ENCODE measurements at regions not wholly inside any gene's neighbourhood (a gene's known extent, or its start where the extent isn't known, plus 50 kb on each side); places are given as distances from the start of the nearest gene placed in this dataset.

DNA sequence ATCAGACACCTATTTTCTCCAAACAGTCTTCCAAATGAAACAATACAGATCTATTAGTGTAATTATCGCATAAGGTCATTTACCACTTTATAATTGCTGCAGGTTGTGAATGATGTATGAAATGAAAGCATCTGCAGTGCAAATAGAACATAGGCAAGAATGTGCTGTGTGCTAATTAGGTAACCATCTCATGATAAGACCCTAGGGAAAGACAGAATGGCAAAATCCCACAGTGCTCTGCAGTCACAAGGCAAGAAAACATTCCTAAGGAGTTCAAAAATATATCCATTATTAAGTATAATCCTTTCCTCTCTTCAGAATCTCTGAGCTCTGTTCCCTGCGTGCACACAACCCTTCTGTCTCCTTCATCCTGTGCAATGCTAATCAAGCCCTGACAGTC lies 488.1 kb downstream of the NR4A2 start (continued):
- TF ChIP-seq, protein P1, sequence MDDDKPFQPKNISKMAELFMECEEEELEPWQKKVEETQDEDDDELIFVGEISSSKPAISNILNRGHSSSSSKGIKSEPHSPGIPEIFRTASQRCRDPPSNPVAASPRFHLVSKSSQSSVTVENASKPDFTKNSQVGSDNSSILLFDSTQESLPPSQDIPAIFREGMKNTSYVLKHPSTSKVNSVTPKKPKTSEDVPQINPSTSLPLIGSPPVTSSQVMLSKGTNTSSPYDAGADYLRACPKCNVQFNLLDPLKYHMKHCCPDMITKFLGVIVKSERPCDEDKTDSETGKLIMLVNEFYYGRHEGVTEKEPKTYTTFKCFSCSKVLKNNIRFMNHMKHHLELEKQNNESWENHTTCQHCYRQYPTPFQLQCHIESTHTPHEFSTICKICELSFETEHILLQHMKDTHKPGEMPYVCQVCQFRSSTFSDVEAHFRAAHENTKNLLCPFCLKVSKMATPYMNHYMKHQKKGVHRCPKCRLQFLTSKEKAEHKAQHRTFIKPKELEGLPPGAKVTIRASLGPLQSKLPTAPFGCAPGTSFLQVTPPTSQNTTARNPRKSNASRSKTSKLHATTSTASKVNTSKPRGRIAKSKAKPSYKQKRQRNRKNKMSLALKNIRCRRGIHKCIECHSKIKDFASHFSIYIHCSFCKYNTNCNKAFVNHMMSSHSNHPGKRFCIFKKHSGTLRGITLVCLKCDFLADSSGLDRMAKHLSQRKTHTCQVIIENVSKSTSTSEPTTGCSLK (tag by site-specific recombination; IDR thresholded peaks at IDR 0.05): no peak
- TF ChIP-seq ZFP3 (tag by site-specific recombination; IDR thresholded peaks at IDR 0.05; ENCODE audit: low read depth) (no peak), ZNF169 (tag by site-specific recombination; IDR thresholded peaks at IDR 0.05) (no peak), EGR2 (tag by site-specific recombination; IDR thresholded peaks at IDR 0.05; ENCODE audit: low read depth) (no peak), ZNF133 (tag by site-specific recombination; IDR thresholded peaks at IDR 0.05) (no peak)

DNA sequence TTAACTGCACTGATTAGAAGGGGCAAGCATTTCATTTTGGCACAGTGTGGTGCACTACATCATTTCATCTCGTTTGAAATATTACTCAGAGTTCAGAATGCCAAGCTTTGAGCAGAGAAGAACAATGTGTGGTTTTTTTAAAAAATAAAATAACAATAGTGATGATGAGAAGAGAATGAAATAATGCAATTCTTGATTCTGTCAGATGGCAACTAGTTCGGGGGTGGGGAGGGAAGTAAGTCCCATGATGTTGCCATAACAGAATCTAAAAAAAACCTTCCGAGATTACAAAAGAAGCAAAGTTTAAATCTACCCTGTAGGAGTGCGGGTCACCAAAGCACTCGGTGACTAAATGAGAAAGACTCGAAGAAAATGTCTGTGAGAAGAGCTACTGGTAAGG lies 490.4 kb downstream of the NR4A2 start:
- Histone ChIP-seq H3K4me1 (ENCODE audit: control insufficient read depth, insufficient read depth, low read length) (no peaks in the 10 kb centered on the region), H3K4me3 (ENCODE audit: low read depth, low read length) (no peak overlapping the region), H3K27ac (ENCODE audit: extremely low read depth, low read depth, low read length) (no peak overlapping the region), H3K9me3 (ENCODE audit: control insufficient read depth, insufficient read depth, low read depth, low read length) (no peaks in the 10 kb centered on the region), H3K36me3 (ENCODE audit: control insufficient read depth in 2 of 2, insufficient read depth in 1 of 2, low read length in 2 of 2) (no peaks in the 10 kb centered on the region)
- ChIA-PET CTCF (no interaction called here), POLR2A (no interaction called here)
- no peak for TF ChIP-seq ZFP37 (tag by site-specific recombination; IDR thresholded peaks at IDR 0.05)
- TF ChIP-seq ZNF521 (tag by site-specific recombination; IDR thresholded peaks at IDR 0.05): no peak
- TF ChIP-seq, protein P2, sequence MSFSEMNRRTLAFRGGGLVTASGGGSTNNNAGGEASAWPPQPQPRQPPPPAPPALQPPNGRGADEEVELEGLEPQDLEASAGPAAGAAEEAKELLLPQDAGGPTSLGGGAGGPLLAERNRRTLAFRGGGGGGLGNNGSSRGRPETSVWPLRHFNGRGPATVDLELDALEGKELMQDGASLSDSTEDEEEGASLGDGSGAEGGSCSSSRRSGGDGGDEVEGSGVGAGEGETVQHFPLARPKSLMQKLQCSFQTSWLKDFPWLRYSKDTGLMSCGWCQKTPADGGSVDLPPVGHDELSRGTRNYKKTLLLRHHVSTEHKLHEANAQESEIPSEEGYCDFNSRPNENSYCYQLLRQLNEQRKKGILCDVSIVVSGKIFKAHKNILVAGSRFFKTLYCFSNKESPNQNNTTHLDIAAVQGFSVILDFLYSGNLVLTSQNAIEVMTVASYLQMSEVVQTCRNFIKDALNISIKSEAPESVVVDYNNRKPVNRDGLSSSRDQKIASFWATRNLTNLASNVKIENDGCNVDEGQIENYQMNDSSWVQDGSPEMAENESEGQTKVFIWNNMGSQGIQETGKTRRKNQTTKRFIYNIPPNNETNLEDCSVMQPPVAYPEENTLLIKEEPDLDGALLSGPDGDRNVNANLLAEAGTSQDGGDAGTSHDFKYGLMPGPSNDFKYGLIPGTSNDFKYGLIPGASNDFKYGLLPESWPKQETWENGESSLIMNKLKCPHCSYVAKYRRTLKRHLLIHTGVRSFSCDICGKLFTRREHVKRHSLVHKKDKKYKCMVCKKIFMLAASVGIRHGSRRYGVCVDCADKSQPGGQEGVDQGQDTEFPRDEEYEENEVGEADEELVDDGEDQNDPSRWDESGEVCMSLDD (tag by site-specific recombination; IDR thresholded peaks at IDR 0.05): no peak
- TF ChIP-seq, protein P3, sequence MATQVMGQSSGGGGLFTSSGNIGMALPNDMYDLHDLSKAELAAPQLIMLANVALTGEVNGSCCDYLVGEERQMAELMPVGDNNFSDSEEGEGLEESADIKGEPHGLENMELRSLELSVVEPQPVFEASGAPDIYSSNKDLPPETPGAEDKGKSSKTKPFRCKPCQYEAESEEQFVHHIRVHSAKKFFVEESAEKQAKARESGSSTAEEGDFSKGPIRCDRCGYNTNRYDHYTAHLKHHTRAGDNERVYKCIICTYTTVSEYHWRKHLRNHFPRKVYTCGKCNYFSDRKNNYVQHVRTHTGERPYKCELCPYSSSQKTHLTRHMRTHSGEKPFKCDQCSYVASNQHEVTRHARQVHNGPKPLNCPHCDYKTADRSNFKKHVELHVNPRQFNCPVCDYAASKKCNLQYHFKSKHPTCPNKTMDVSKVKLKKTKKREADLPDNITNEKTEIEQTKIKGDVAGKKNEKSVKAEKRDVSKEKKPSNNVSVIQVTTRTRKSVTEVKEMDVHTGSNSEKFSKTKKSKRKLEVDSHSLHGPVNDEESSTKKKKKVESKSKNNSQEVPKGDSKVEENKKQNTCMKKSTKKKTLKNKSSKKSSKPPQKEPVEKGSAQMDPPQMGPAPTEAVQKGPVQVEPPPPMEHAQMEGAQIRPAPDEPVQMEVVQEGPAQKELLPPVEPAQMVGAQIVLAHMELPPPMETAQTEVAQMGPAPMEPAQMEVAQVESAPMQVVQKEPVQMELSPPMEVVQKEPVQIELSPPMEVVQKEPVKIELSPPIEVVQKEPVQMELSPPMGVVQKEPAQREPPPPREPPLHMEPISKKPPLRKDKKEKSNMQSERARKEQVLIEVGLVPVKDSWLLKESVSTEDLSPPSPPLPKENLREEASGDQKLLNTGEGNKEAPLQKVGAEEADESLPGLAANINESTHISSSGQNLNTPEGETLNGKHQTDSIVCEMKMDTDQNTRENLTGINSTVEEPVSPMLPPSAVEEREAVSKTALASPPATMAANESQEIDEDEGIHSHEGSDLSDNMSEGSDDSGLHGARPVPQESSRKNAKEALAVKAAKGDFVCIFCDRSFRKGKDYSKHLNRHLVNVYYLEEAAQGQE (tag by site-specific recombination; IDR thresholded peaks at IDR 0.05): no peak
- no peak for TF ChIP-seq KLF1 (tag by site-specific recombination; IDR thresholded peaks at IDR 0.05)
- no peak for TF ChIP-seq ZNF585B (tag by site-specific recombination; IDR thresholded peaks at IDR 0.05)
- no peak for TF ChIP-seq KLF7 (tag by site-specific recombination; IDR thresholded peaks at IDR 0.05; ENCODE audit: borderline replicate concordance)
- no peak for TF ChIP-seq ZNF121 (tag by site-specific recombination; IDR thresholded peaks at IDR 0.05)
- no peak for TF ChIP-seq PRDM1 (tag by site-specific recombination; IDR thresholded peaks at IDR 0.05)
- TF ChIP-seq ZNF670 (tag by site-specific recombination; IDR thresholded peaks at IDR 0.05; ENCODE audit: low read depth): no peak
- TF ChIP-seq ZFP3 (tag by site-specific recombination; IDR thresholded peaks at IDR 0.05; ENCODE audit: low read depth): no peak
- no peak for TF ChIP-seq ZNF184 (tag by site-specific recombination; IDR thresholded peaks at IDR 0.05)
- no peak for TF ChIP-seq RBAK (tag by site-specific recombination; IDR thresholded peaks at IDR 0.05)
- no peak for TF ChIP-seq ZFP69B (tag by site-specific recombination; IDR thresholded peaks at IDR 0.05)
- no peak for TF ChIP-seq KLF9 (tag by site-specific recombination; IDR thresholded peaks at IDR 0.05; ENCODE audit: low read depth)
- no peak for TF ChIP-seq BCL11B (tag by site-specific recombination; IDR thresholded peaks at IDR 0.05; ENCODE audit: low read depth)
- no peak for TF ChIP-seq FEZF1 (tag by site-specific recombination; IDR thresholded peaks at IDR 0.05)
- TF ChIP-seq ZSCAN16 (tag by site-specific recombination; IDR thresholded peaks at IDR 0.05): no peak
- no peak for TF ChIP-seq OSR2 (tag by site-specific recombination; IDR thresholded peaks at IDR 0.05)
- TF ChIP-seq ZNF140 (tag by site-specific recombination; IDR thresholded peaks at IDR 0.05): no peak
